ENCODE measurements at regions not wholly inside any gene's neighbourhood (a gene's known extent, or its start where the extent isn't known, plus 50 kb on each side); places are given as distances from the start of the nearest gene placed in this dataset.

DNA sequence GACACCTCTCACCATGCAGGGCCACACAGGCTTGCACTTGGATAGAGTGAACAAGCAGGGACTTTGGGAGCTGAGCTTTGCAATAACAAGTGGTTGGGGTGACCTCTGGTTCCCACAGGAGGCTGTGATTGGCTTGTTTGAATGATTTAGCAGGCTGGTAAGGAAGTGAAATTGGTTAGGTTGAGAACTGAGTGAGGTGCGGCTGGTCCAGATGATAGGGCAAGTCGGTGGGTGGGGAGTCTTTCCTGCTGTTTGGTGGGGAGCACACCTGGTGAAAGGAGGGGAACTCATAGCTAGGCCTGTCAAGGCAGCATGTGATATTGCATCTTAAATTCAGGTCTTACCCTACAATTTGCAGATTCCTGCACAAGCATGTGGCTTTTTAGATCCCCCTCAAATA, 794.6 kb upstream of the ZNF608 start:
- DNase-seq: no peak

DNA sequence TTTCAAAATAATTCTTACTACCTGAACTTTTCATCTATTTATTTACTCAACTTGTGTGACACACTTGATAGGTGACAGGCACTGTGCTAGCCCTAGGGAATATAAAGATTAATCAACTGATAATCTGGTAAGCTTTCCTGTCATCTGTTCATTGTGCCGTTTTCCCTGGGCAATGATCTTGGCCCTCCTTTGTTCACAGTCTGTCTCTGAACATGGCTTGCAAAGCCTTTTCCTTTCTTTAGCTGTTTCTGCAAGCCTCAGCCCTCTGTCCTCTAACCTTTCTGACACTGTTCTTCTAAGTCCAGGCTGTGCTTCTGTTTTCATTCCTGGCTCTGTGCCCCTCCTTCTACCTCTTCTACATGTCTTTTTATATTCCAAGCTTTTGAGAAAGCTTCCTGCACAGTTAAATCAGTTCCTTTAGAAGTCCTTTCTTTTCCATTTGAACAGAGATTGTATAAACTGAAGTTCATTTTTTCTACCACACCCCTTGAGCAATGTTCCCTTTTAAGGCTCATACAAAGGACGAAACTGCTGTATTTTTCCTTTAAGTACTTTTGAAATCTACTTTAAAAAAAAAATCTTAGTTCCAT, 803.0 kb upstream of the ZNF608 start:
- no peak for DNase-seq

DNA sequence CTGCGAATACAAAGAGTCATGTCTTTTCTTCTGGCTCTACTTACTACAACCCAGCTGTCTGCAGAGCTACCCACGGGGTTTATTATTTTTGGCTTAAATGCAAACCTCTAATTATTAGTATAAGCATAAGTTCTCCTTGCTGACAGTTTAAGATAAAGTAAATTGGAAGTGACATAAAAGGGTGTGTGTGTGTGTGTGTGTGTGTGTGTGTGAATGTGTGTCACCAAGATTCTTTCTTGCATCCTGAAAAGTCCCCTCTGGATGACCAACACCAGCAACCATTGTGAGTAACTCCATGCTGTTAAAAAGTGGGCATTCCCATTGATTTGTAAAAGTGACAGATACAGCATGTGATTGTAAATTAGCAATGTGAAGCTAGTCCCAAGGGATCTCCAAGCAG, 803.8 kb upstream of the ZNF608 start:
- no peak for DNase-seq

DNA sequence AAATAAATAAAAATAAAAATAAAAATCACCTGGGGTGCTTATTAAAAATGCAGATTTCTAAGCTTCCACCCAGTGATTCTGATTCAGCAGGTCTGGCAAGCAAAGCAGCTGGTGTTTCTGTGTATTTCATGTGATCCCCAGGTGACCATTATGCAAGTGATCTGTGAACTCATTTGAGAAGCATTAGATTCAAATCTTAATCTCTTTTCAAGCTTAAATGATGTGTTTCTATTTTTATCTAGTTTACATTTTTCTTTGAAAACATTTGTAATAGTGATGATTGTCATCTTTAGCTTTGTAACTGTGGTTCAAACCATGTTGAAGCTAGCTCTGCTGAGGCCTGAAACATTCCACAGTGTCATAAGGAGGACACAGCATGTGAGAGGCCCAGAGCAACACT, 804.8 kb upstream of the ZNF608 start:
- DNase-seq: no peak

DNA sequence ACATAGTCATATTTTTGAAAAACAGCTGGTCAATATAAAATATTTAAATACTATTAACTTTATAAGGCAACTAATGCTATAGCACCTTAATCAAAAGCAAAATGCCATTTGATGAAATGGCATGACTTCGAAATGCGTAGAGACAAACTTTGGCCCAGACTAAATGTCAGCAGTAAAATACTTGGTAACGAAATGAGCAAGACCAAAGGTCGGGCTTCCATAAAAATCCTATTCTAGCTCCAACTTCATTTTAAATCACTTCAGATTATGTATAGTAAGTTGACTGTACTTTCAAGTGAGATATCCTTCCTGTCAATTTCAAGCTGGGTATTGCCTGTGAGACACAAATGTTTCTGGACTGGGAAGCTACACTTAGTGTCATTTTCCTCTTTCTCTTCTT, 805.4 kb upstream of the ZNF608 start:
- no peak for DNase-seq

DNA sequence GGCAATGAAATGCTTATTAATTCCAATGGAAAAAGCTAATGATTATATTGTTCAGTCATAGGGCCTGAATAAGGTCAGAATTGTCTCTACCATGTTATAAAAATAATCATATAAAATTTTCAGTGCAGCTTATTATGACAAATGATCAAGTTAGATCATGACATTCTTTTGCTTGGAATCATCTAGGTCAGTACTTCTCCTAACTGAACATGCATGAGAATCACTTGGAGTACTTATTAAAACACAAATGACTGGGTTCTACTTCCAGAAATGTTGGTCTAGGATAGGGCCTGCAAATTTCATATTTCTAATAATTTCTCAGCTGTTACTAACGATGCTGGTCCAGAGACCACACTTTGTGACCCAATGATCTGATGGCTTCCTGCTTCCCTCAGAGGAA, 806.0 kb upstream of the ZNF608 start:
- no peak for DNase-seq

DNA sequence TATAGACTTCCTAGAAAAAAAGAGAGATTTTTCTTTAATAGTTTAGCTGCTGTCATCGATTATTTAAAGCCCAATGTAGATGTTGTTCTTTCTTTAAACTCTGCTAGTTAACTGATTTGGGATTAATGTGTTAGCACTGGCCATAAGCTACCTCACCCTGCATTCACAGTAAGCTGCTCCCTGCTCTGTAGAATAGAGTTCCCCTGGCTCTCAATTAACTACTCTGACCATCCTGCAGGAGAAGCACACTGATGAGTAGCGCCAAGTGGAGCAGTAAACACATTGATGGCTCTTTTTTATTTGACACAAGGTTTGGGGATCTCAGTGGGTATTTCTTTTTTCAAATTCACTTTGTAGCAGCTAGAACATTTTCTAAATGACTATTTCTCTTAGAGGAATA, 807.9 kb upstream of the ZNF608 start:
- no peak for DNase-seq

DNA sequence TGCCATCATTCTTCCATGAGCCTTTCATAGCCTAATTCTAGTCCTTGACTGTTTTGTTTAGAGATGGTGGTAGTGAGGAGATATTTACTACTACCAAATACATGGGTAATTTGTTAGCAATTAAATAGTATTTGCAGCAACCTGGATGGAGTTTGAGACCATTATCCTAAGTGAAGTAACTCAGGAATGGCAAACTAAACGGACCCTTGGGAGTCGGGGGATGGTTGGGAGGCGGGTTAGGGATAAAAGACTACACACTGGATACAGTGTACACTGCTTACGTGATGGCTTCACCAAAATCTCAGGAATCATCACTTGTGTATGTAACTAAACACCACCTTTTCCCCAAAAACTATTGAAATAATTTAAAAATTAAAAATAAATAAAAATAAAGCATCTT, 809.2 kb upstream of the ZNF608 start:
- DNase-seq: no peak

DNA sequence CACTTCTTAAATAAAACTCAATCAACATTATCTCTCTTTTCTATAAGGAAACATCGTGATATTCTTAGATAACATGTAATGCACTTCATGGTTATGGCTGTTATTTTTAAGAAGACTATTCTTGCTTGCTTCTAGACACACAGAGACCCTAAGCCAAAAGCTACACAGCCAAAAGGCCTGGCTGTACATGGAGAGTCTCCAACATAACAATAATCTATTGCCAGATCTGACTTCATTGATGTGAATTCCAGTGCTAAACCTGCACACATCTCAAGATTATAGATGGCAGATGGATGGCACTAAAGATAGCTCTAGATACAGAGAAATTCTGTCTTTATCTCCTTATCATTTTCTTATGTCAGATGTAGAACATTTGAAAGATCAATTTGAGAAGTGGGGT, 811.6 kb upstream of the ZNF608 start:
- no peak for DNase-seq

DNA sequence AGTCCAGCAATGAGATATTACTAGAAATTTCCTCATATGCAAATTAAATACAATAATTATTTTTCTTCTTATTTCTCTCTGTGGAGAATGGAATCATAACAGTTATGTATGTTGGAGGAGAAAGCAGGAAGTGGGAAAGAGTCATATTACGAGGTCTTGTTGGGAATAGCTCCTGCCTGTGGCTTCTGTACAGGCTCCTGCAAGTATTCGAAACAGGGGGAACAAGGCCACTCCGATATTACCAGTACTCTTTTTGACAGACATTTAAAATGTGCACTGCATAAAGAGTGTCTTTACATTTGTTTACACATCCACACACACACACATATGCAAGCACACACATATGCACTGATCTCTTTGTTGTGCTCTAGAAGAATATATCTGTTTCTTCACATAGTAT, 812.0 kb upstream of the ZNF608 start:
- no peak for DNase-seq

DNA sequence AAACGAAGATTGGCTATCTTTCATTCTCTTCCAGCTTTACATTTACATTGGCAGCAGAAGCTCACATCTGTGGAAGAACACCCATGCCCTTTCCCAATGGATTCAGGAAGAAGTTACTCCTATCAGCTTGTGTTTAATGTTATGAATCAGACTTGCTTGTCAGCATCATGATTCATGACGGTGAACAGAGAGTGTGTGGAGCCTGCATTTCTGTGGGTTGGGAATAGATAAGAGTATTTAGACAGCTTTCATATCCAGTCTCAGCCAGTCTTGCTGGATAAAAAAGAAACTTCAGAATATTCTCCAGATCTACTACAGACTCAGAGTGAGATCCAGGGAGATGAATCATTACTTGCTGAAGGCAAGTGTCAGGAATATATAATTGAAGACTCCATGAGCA, 812.9 kb upstream of the ZNF608 start:
- DNase-seq: no peak

DNA sequence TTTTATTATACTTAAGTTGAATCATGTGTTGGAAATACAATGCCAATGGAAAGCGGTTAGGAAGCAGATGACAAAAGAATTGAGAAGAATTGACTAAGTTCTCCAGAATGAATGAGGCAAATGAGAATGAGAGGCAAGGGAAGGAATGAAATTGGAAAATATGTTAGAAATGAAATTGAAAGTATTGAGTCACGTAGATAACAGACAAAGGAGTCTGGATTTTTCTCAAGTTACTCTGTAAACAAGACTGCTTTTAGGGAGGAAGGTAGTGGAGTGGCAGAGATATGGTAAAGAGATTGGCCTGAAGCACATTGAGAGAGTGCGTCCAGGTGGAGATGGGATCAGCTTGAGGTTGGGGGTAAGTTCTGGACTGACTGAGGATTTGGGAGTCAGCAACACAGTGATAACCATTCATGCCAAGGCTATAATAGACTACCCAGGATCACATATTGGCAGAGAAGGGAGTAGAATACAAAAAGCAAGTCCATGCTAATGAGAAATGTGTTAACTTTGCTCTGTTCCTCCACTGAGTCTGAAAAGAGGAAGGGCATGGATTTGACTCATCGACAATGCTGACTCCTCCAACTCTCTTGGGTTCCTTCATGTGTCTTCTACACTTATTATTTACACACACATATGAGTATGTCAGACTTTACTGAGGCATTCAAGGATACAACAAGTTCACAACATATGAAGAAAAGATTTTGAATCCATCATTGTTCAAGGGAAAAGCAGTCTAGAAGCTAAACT, 814.2 kb upstream of the ZNF608 start:
- no peak for DNase-seq

DNA sequence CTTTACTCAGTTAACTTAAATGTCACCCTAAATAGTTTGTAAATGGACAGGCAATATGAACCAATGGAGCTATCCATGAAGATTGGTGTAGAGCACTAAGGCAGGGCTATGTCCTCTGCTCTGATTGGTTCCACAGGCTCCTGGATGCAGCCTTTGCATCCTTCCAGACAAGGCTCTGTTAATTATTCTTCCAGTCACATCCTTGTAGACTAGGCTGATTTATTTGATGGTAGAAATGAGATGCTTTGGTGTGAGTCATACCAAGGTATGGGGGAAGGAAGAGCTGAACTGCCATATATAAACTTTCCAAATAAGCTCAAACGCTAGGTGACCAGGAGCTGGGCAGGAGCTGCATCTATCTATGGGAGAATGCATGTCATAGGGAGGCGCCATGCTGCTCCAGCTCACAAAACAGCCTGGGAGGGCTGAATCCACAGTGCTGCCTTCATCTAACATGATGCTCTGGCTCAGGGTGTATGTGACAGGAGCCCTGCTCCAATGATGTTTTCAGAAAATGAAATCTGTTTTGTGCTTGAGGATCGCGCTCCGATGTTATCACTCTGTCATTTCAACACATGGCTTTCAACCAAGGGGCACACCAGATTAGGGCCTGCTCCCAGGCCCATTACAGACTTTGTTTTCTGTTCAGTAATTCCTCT, 818.0 kb upstream of the ZNF608 start:
- no peak for DNase-seq

DNA sequence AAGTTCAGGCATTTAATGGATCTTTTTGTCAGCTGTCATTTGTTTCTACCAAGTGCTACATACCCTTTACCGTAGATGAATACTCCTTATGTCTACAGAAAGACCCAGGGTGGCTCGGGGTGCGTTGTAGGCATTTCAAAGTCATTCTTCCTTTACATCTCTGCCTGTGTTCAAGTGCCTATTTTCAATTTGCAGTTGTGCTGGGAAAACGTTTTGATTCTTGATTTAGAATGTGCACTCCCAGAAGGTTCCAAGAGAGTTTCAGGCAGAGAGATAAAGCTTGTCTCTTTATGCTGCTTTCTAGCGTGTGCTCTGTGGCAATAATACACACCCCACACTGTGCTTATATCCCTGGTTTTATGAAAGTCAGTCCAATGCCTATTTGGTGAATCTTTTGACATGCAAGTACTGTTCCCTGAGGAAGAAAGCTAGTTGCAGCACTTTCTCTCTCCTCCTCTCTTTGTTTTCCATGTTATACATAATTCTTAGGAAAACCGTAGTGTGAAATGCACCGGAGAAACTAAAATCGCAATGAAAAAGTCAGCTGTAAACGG, 828.1 kb upstream of the ZNF608 start:
- no peak for DNase-seq

DNA sequence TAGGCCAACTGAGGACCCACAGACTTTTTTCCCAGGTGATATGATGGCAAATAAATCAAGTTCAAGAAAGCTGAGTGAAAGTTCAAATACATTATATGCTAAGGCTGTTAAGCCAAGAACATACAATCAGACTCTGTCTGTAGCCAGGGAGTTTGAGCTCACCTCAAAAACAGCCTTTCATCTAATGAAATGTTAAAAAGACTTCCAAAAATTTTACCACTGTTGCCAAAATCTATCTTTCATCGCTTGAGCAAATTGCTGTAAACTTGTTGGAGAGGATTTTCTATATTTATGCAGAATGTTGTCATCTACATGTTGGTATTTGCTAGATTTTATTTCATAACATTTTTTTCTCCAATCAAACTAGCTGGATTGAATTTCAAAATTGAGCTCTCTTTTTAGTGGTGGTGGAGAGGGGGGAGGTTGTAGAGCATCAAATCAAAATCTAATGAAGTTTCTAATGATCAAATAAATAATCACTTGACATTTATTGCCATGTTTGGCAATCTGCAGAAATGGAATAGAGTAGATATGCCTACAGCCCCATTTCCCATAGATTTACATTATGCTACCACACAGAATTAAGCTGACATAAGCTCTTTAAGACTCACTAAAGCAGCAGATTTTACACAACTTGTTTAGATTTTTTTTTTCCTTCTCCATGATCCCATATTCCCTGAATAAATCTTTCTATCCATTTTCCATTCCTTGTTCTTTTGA, 828.9 kb upstream of the ZNF608 start:
- no peak for DNase-seq

DNA sequence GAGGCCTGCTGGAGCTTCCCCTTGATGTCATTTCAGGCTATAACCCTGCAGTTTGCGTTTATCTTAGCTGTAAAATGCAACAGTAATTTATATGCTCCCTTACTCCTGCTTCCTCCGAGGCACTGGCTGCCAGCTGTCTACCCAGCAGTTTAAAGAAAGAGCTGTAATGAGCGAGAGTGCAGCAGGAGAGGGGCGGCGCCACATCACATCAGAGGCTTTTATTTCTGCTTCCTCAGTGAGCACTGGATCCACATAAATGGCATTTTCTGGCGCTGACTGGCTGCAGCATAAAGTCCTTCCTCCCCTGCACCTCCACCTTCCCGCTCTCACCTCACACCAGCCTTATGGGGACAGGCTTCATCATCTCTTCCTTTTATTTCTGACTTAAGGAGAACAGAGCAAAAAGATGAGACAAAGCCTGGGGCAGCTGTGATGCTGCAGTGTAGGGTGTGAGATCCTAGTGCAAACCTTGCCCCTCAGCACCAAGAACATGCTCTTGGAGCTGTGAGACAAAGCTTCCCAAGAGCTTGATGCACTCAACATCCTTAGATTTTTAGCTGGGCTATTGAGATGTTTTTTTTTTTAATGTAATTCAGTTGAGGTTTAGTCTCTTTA, 829.6 kb upstream of the ZNF608 start:
- DNase-seq: no peak

DNA sequence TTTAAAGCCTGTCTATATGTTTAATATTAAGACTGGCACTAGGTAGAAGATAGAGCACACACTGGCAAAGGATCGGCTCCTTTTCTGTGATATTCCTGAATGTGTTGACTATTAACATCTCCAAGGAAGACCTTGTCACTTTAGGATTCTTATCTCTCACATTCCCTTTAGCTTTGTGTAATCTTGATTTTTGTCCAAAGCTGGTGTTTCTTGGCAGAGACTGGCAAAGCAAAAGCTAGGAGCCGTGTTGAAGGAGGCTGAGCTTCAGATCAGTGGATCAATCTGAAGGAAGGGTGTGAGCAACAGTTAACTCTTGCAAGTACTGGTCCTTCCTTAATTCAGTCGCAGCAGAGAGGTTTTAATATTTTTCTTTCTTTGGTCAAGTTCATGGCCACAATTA, 830.4 kb upstream of the ZNF608 start:
- DNase-seq: no peak

DNA sequence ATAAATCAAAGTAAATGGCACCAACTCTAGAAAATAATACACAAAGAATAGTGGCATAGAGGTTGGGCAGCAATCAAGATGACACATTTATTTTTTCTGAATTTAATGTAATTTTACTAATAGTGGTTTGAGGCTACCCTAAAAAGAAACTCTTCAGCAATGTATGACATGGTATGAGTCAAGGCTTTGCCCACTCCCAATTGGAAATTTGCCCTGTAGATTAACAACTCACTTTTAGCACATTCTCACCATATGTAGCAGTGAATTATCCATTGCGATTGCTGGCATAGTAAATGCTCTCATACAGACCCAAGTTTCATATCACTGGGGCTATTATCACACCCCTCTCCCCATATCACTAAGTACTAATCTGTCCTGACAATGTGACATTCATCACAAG, 832.1 kb upstream of the ZNF608 start:
- DNase-seq: no peak

DNA sequence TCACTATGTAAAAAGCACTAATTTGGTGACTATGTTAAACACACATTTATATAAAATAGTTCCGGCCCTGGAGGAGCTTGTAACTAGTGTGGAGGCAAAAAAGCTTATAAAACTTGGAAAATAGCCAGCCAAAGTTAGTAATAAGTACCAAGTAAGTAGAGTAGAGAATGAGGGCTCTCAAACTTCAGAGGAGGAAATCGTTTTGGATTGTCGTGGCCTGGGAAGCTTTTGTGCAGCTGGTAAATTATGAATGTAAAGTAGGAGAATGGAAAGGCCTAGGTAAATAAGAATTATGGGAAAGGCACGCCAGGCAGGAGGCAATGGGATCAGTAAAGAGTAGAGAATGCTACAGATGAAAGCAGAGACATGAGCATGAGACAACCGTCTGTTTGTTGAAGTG, 832.7 kb upstream of the ZNF608 start:
- no peak for DNase-seq

DNA sequence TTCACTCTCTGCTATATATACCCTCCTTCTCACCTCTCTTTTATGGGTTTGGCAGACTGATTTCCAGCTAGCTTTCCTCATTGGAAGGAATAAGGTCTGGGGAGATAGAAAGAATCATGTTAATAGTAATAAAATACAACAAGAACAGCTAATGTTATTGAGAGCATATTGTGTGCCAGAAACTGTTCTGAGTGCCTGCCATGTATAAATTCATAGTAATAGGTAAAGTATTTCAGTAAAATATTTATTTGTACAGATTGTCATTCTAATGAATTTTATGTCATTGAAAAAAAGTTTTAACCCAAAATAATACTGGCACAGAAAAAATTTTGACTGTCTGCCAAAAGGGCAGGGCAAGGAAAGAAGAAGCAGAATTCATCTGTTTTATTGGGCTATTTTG, 834.9 kb upstream of the ZNF608 start:
- DNase-seq: no peak

DNA sequence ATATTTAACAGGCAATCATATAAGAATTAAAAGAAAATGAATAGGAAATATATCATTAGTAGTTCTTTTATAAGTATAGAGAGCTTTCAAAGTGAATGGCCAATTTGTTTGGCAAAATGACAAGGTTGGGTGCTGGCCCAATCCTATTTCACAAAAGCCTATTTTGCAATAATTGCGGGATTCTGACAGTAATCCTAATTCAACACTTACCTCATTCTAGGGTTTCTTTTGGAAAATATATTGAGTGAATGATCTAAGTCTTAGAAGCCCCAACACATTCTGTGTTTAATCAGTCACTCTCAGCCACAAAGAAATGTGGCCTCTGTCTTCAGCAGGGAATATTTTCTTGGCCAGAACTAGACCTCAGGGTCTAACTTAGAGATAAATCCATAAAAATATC, 835.9 kb upstream of the ZNF608 start:
- DNase-seq: no peak

DNA sequence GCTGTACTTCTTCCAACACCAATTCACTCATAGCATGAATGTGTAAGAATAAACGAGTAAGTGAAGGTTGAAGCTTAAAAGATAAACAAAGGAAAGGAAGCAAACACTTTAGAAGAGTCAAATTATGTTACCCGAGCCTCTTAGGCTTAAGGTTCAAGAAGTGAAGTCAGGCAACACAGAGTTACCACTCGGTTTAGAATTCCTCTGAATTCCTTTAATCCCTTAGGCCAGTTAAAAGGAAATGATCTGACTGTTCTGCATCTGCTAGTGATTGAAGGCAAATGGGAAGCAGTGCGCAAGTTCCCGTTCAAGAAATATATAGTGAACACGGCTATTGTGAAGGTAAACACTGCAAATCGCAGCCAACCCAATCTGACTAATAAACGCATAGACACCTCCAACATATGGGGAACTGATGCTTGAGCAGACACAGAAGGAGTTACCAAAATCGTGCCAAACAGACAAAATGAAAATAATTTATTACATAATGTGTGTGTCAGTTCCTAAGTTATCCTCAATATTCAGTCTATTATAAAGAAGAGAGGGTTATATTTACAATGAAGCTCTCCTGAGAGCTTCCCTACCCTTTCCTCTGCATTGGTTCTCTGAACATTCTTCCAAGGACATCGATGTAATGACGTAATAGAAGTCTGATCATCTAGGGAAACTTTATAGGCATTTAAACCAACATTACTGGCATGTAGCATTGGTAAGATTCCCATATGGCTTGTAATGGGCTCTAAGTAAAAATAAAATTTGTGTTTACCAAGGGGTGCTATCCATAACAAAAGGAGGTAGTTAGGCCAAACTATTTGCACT, 837.1 kb upstream of the ZNF608 start:
- no peak for DNase-seq

Data from activated CD4-positive, CD25-positive, alpha-beta regulatory T cell treated with anti-CD3 and anti-CD28 coated beads, Interleukin-2, amount 50 U/mL, for 72 hours (primary cell).